Transverse colon (tissue), 4 donors: ENCODE measurements at regions not wholly inside any gene's neighbourhood (a gene's known extent, or its start where the extent isn't known, plus 50 kb on each side); places are given as distances from the start of the nearest gene placed in this dataset.

Experiments
- DNase-seq: peaks from one replicate; pipeline ENCODE4 v3.0.0-alpha.2; 2019
- H3K27ac ChIP-seq, 4 donors: fragments of 200-600 bp; sonication (generic); 2 replicates each; pipeline ENCODE4 v1.5.1; 2016 to 2018; ENCODE audit warnings: inconsistent platforms in 4 of 4
- H3K27me3 ChIP-seq: fragments of 200-600 bp; sonication (generic); 2 replicates; pipeline ENCODE4 v1.5.1; 2017; ENCODE audit warnings: inconsistent platforms
- H3K36me3 ChIP-seq, 4 donors: fragments of 200-600 bp; sonication (generic); 2 replicates each; pipeline ENCODE4 v1.5.1; 2017 to 2019; ENCODE audit warnings: inconsistent platforms in 4 of 4
- H3K4me1 ChIP-seq, 4 donors: fragments of 200-600 bp; sonication (generic); 2 replicates each; pipeline ENCODE4 v1.5.1; 2017 to 2020; ENCODE audit warnings: inconsistent platforms in 4 of 4
- H3K4me3 ChIP-seq, 4 donors: fragments of 200-600 bp; sonication (generic); 1 replicate in 1 of 4; 2 replicates in 3 of 4; pipeline versions ENCODE4 v1.5.1 to v1.6.1; 2017 to 2019; ENCODE audit warnings: inconsistent platforms in 4 of 4
- H3K9me3 ChIP-seq, 2 donors: fragments of 200-600 bp; sonication (generic); 2 replicates each; pipeline ENCODE4 v1.5.1; 2017 to 2019; ENCODE audit warnings: inconsistent platforms in 2 of 2
- CTCF ChIP-seq, 5 experiments: fragments of 200-600 bp in 3 of 5; fragments of 450-650 bp in 2 of 5; sonication (generic) in 3 of 5; IDR thresholded peaks; 1 replicate in 2 of 5; 2 replicates in 3 of 5; pipeline ENCODE4 v1.5.1; 2016 to 2017; ENCODE audit warnings: antibody characterized with exemption in 5 of 5, inconsistent platforms in 3 of 5, mild to moderate bottlenecking in 2 of 5, moderate library complexity in 1 of 5
- EP300 ChIP-seq: sonication (generic); formaldehyde crosslinking; IDR thresholded peaks from one replicate; pipeline ENCODE4 v1.6.1; 2017; ENCODE audit warnings: antibody characterized with exemption, low read depth
- POLR2A ChIP-seq: fragments of 450-650 bp; IDR thresholded peaks from one replicate; pipeline ENCODE4 v1.6.1; 2016; ENCODE audit warnings: antibody characterized with exemption, mild to moderate bottlenecking, moderate library complexity
- POLR2AphosphoS5 ChIP-seq, 3 donors: sonication (generic); formaldehyde crosslinking; IDR thresholded peaks; one replicate each; pipeline ENCODE4 v1.6.1; 2016; ENCODE audit warnings: antibody characterized with exemption in 3 of 3
- WGBS, 2 donors: methylation state at CpG; one replicate each; pipeline ENCODE4 v1.1.5; 2018; ENCODE audit warnings: low coverage in 1 of 2; 5-methylcytosine and 5-hydroxymethylcytosine counted together
- in situ Hi-C, 4 donors: fragments of 200-750 bp; cut with MboI; loops; one replicate each; pipeline versions ENCODE4 v1.15.0 to v1.15.1; 2017; ENCODE audit warnings: low sequenced_read_pairs in 3 of 4, low pct_ligation_motif_present in 1 of 4, low pct_unique_long_range_greater_than_20kb in 1 of 4
- intact Hi-C: fragments of 100-400 bp; cut with DNase I; formaldehyde crosslinking; loops from one replicate; pipeline ENCODE4 v1.15.1; 2023; ENCODE audit warnings: low total_unique reads

GRCh38 chr11:86861810-86862209, 61.5 kb downstream of the PRSS23 start:
- intact Hi-C loops (no loop called here), in situ Hi-C loops (no loop called here)
- Histone ChIP-seq H3K4me3 (no peak overlapping the region), H3K4me1 (no peaks in the 10 kb centered on the region), H3K36me3 (no peaks in the 10 kb centered on the region), H3K27ac (no peak overlapping the region), H3K27me3 (no peaks in the 10 kb centered on the region), H3K9me3 (no peaks in the 10 kb centered on the region)
- WGBS, 2 donors: 87 to 93% methylated on average over 6 of the region's 6 CpGs
- TF ChIP-seq CTCF (IDR thresholded peaks at IDR 0.05): no peak
- TF ChIP-seq POLR2AphosphoS5 (IDR thresholded peaks at IDR 0.05): no peak
- TF ChIP-seq POLR2A: no peak
- TF ChIP-seq EP300: no peak
- DNase-seq: no peak

- TF ChIP-seq EP300: no peak
- no peak for TF ChIP-seq CTCF (IDR thresholded peaks at IDR 0.05)
- TF ChIP-seq POLR2A: no peak
- TF ChIP-seq POLR2AphosphoS5 (IDR thresholded peaks at IDR 0.05): no peak
Observed at GRCh38 chr11:86863476-86863875, 63.1 kb downstream of the PRSS23 start.

GRCh38 chr11:86865436-86865835, 65.1 kb downstream of the PRSS23 start:
- in situ Hi-C loops: no loop called here
- H3K9me3 ChIP-seq: no peaks in the 10 kb centered on the region
- no peaks in the 10 kb centered on the region for H3K27me3 ChIP-seq
- no peaks in the 10 kb centered on the region for H3K4me1 ChIP-seq
- H3K27ac ChIP-seq: no peak overlapping the region
- WGBS, 2 donors: 83% methylated on average over 1 of the region's 1 CpG; no CpG with 5 or more reads in 1 of the 2 donors
- H3K36me3 ChIP-seq: no peaks in the 10 kb centered on the region
- intact Hi-C loops: no loop called here
- DNase-seq: no peak
- no peak overlapping the region for H3K4me3 ChIP-seq
- no peak for TF ChIP-seq EP300
- no peak for TF ChIP-seq POLR2AphosphoS5 (IDR thresholded peaks at IDR 0.05)
- no peak for TF ChIP-seq POLR2A
- no peak for TF ChIP-seq CTCF (IDR thresholded peaks at IDR 0.05)

More at GRCh38 chr11:86863476-86863875, 63.1 kb downstream of the PRSS23 start:
- in situ Hi-C loops: no loop called here
- Histone ChIP-seq H3K4me1 (no peaks in the 10 kb centered on the region), H3K4me3 (no peak overlapping the region), H3K27me3 (no peaks in the 10 kb centered on the region), H3K9me3 (no peaks in the 10 kb centered on the region), H3K36me3 (no peaks in the 10 kb centered on the region), H3K27ac (no peak overlapping the region)
- intact Hi-C loops: no loop called here
- 49 to 77% methylated on average over 2 of the region's 2 CpGs for WGBS, 2 donors
- no peak for DNase-seq

GRCh38 chr11:86869531-86869930, 69.2 kb downstream of the PRSS23 start:
- no peak overlapping the region for H3K4me3 ChIP-seq
- WGBS, 2 donors: 52 to 60% methylated on average over 3 to 6 of the region's 6 CpGs
- H3K9me3 ChIP-seq: no peaks in the 10 kb centered on the region
- no peaks in the 10 kb centered on the region for H3K36me3 ChIP-seq
- H3K4me1 ChIP-seq: no peaks in the 10 kb centered on the region
- TF ChIP-seq EP300: no peak
- TF ChIP-seq CTCF (IDR thresholded peaks at IDR 0.05): no peak
- no peak for TF ChIP-seq POLR2AphosphoS5 (IDR thresholded peaks at IDR 0.05)
- no peak for TF ChIP-seq POLR2A
- in situ Hi-C loops (no loop called here), intact Hi-C loops (no loop called here)
- H3K27me3 ChIP-seq: no peaks in the 10 kb centered on the region
- H3K27ac ChIP-seq: no peak overlapping the region
- no peak for DNase-seq
